ENCODE measurements at regions not wholly inside any gene's neighbourhood (a gene's known extent, or its start where the extent isn't known, plus 50 kb on each side); places are given as distances from the start of the nearest gene placed in this dataset.

DNA sequence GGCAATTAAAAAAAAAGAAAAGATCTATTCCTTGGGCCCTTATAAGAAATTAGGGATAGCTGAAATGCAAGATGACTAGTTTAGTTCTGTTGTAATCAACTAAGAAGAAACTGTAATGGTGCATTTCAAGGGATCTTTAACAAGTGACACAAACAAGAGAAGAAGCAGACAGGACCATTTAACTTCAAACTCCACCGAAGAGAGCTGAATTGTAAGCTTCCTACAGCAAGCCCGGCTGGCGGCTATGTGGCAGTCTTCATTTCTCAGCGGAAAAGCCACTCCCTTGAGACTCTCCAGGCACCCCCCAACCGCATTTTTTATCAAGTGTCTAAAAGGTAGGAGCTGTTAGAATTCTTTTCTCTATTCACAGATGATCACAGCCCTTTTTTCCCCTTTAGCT, 305.2 kb upstream of the ZNF507 start:
- Histone ChIP-seq H3K9ac (ENCODE audit: low read length) (no peak overlapping the region), H3K79me2 (ENCODE audit: low read length) (no peaks in the 10 kb centered on the region), H3K27me3 (ENCODE audit: low read depth, low read length) (no peaks in the 10 kb centered on the region), H2AFZ (ENCODE audit: low read depth, low read length) (no peak overlapping the region), H3K36me3 (replicated peaks; ENCODE audit: low read depth, low read length) (no peaks in the 10 kb centered on the region), H3K27ac (ENCODE audit: low read length) (no peak overlapping the region), H3K4me2 (ENCODE audit: low read length) (no peak overlapping the region), H3K9me3 (ENCODE audit: insufficient read depth, low read length) (no peaks in the 10 kb centered on the region), H4K20me1 (ENCODE audit: insufficient read depth, low read length) (no peaks in the 10 kb centered on the region), H3K4me3 (ENCODE audit: low read length) (no peak overlapping the region), H3K4me1 (ENCODE audit: low read length) (no peaks in the 10 kb centered on the region)
- TF ChIP-seq EZH2phosphoT487 (IDR thresholded peaks at IDR 0.05; ENCODE audit: low read depth) (no peak), CTCF (IDR thresholded peaks at IDR 0.05; ENCODE audit: low read depth, low read length) (no peak)

DNA sequence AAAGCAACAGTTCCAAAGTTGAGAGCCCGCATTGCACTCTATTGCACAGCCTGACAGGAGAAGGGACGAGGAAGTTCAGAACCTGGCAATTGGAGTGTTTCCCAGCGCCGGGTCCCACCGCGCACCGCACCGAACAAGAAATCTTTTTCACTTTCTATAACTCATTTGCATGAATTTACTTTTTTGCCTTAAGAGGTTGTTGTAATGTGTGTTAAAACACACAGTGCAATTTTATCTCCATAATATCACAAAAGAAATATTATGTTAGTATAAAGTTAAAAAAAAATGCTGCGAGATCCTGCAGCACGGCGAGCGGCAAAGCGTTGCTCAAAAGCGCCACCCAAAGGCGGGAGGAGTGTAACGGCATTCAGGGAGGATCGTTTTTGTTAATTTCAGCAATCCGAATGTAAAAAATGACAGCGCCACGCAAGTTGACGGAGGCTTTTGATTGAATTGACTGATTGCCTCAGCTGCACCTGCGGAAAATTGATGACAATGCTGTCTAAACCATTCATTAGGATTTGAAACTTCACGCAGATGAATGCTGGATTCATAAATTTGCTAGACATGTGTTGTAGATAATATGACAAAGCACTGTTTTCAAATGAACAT, 303.6 kb upstream of the ZNF507 start:
- H3K4me1 ChIP-seq (ENCODE audit: low read length), result no peaks in the 10 kb centered on the region
- H2AFZ ChIP-seq (ENCODE audit: low read depth, low read length), result no peak overlapping the region
- H3K27me3 ChIP-seq (ENCODE audit: low read depth, low read length), result no peaks in the 10 kb centered on the region
- H3K27ac ChIP-seq (ENCODE audit: low read length), result no peak overlapping the region
- H4K20me1 ChIP-seq (ENCODE audit: insufficient read depth, low read length), result no peaks in the 10 kb centered on the region
- no peaks in the 10 kb centered on the region for H3K79me2 ChIP-seq (ENCODE audit: low read length)
- H3K9me3 ChIP-seq (ENCODE audit: insufficient read depth, low read length), result no peaks in the 10 kb centered on the region
- no peak overlapping the region for H3K4me3 ChIP-seq (ENCODE audit: low read length)
- no peaks in the 10 kb centered on the region for H3K36me3 ChIP-seq (replicated peaks; ENCODE audit: low read depth, low read length)
- H3K4me2 ChIP-seq (ENCODE audit: low read length), result no peak overlapping the region
- H3K9ac ChIP-seq (ENCODE audit: low read length), result no peak overlapping the region
- TF ChIP-seq EZH2phosphoT487 (IDR thresholded peaks at IDR 0.05; ENCODE audit: low read depth) (no peak), CTCF (IDR thresholded peaks at IDR 0.05; ENCODE audit: low read depth, low read length) (no peak)

- no peak overlapping the region for H3K9ac ChIP-seq (ENCODE audit: low read length)
- TF ChIP-seq EZH2phosphoT487 (IDR thresholded peaks at IDR 0.05; ENCODE audit: low read depth) (no peak), CTCF (IDR thresholded peaks at IDR 0.05; ENCODE audit: low read depth, low read length) (no peak)
- no peaks in the 10 kb centered on the region for H3K79me2 ChIP-seq (ENCODE audit: low read length)
- H3K4me2 ChIP-seq (ENCODE audit: low read length), result no peak overlapping the region
- no peak overlapping the region for H3K27ac ChIP-seq (ENCODE audit: low read length)
- no peaks in the 10 kb centered on the region for H3K9me3 ChIP-seq (ENCODE audit: insufficient read depth, low read length)
- H3K36me3 ChIP-seq (replicated peaks; ENCODE audit: low read depth, low read length), result no peaks in the 10 kb centered on the region
- no peak overlapping the region for H3K4me3 ChIP-seq (ENCODE audit: low read length)
- H3K4me1 ChIP-seq (ENCODE audit: low read length), result no peaks in the 10 kb centered on the region
- no peaks in the 10 kb centered on the region for H4K20me1 ChIP-seq (ENCODE audit: insufficient read depth, low read length)
- no peak overlapping the region for H2AFZ ChIP-seq (ENCODE audit: low read depth, low read length)
- no peaks in the 10 kb centered on the region for H3K27me3 ChIP-seq (ENCODE audit: low read depth, low read length)
Observed at GRCh38 chr19:32047788-32048187, 297.6 kb upstream of the ZNF507 start.

DNA sequence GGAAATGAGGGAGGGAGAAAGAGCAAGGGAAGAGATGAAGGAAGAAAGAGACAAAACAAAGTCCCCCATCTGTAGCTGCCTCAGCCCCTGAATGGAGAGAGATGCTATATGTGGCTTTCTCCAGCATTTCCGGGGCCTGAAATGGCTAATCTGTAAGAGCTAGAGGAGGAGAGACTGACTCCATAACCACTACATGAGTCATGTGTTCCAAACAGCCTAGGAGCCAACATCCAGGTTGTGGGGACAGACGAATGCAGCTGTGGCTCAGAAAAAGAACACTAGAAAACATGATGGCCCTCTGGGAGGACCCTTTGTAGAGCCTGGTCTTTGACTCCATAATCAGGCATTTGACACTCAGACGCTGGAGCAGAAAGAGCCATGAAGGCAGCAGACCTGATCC, 292.0 kb upstream of the ZNF507 start:
- Histone ChIP-seq H3K9ac (ENCODE audit: low read length) (no peak overlapping the region), H4K20me1 (ENCODE audit: insufficient read depth, low read length) (no peaks in the 10 kb centered on the region), H3K27ac (ENCODE audit: low read length) (no peak overlapping the region), H3K27me3 (ENCODE audit: low read depth, low read length) (no peaks in the 10 kb centered on the region), H2AFZ (ENCODE audit: low read depth, low read length) (no peak overlapping the region), H3K4me1 (ENCODE audit: low read length) (no peaks in the 10 kb centered on the region), H3K79me2 (ENCODE audit: low read length) (no peaks in the 10 kb centered on the region), H3K9me3 (ENCODE audit: insufficient read depth, low read length) (no peaks in the 10 kb centered on the region), H3K4me3 (ENCODE audit: low read length) (no peak overlapping the region), H3K36me3 (replicated peaks; ENCODE audit: low read depth, low read length) (no peaks in the 10 kb centered on the region), H3K4me2 (ENCODE audit: low read length) (no peak overlapping the region)
- TF ChIP-seq CTCF (IDR thresholded peaks at IDR 0.05; ENCODE audit: low read depth, low read length), result no peak

Measured in OCI-LY3 (cell line).